Smooth muscle cell (in vitro differentiated cells): ENCODE measurements at regions not wholly inside any gene's neighbourhood (a gene's known extent, or its start where the extent isn't known, plus 50 kb on each side); places are given as distances from the start of the nearest gene placed in this dataset.

Source experiments
- DNase-seq: peaks from one replicate; lab custom pipeline; 2025; ENCODE audit not compliant: unreplicated experiment; lab: John Stamatoyannopoulos, UW
- H2AFZ ChIP-seq: fragments of 200-600 bp; sonication (generic); 2 replicates; pipeline ENCODE4 v1.6.0; 2016; ENCODE audit warnings: antibody characterized with exemption, low read depth, mild to moderate bottlenecking
- H3F3A ChIP-seq: fragments of 200-600 bp; sonication (generic); 2 replicates; pipeline ENCODE4 v1.6.0; 2017; ENCODE audit warnings: antibody characterized with exemption, low read depth
- H3K27ac ChIP-seq: fragments of 200-600 bp; sonication (generic); 2 replicates; pipeline ENCODE4 v1.5.1; 2016; ENCODE audit warnings: low read depth, mild to moderate bottlenecking
- H3K27me3 ChIP-seq: fragments of 200-600 bp; sonication (generic); 2 replicates; pipeline ENCODE4 v1.6.1; 2016; ENCODE audit warnings: low read depth, mild to moderate bottlenecking
- H3K36me3 ChIP-seq: fragments of 200-600 bp; sonication (generic); 2 replicates; pipeline ENCODE4 v1.5.1; 2016; ENCODE audit warnings: low read depth
- H3K4me1 ChIP-seq: fragments of 200-600 bp; sonication (generic); 2 replicates; pipeline ENCODE4 v1.5.1; 2016; ENCODE audit warnings: low read depth
- H3K4me2 ChIP-seq: fragments of 200-600 bp; sonication (generic); 2 replicates; pipeline ENCODE4 v1.6.0; 2016; ENCODE audit warnings: mild to moderate bottlenecking
- H3K4me3 ChIP-seq: fragments of 200-600 bp; sonication (generic); 2 replicates; pipeline ENCODE4 v1.5.1; 2016; ENCODE audit warnings: mild to moderate bottlenecking
- H3K79me2 ChIP-seq: fragments of 200-600 bp; sonication (generic); 2 replicates; pipeline ENCODE4 v1.6.0; 2016; ENCODE audit warnings: low read depth, mild to moderate bottlenecking
- H3K9ac ChIP-seq: fragments of 200-600 bp; sonication (generic); 2 replicates; pipeline ENCODE4 v1.6.0; 2016; ENCODE audit warnings: low read depth
- H3K9me3 ChIP-seq: fragments of 200-600 bp; sonication (generic); replicated peaks from 2 replicates; pipeline ENCODE4 v1.5.1; 2016; ENCODE audit warnings: low read depth
- H4K20me1 ChIP-seq: fragments of 200-600 bp; sonication (generic); 2 replicates; pipeline ENCODE4 v1.6.0; 2016; ENCODE audit warnings: low read depth
- CTCF ChIP-seq: fragments of 200-600 bp; sonication (generic); IDR thresholded peaks from 2 replicates; pipeline ENCODE4 v1.5.1; 2017; ENCODE audit warnings: borderline replicate concordance, mild to moderate bottlenecking, antibody characterized with exemption; ENCODE audit not compliant: insufficient read depth, poor library complexity, severe bottlenecking
- WGBS: methylation state at CpG from one replicate; pipeline ENCODE4 v1.1.7; 2016; ENCODE audit warnings: low lambda C conversion rate; 5-methylcytosine and 5-hydroxymethylcytosine counted together

- H3K9me3 ChIP-seq: no peaks in the 10 kb centered on the region
- no peak overlapping the region for H2AFZ ChIP-seq
- H3F3A ChIP-seq: no peaks in the 10 kb centered on the region
- H3K4me3 ChIP-seq: no peak overlapping the region
- no peaks in the 10 kb centered on the region for H4K20me1 ChIP-seq
- 91% methylated on average over 2 of the region's 2 CpGs for WGBS
- H3K27me3 ChIP-seq: no peaks in the 10 kb centered on the region
- H3K36me3 ChIP-seq: no peaks in the 10 kb centered on the region
- H3K79me2 ChIP-seq: no peaks in the 10 kb centered on the region
- H3K4me1 ChIP-seq: no peaks in the 10 kb centered on the region
- TF ChIP-seq CTCF: no peak
- no peak overlapping the region for H3K27ac ChIP-seq
- no peak overlapping the region for H3K4me2 ChIP-seq
- no peak for DNase-seq
- H3K9ac ChIP-seq: no peak overlapping the region
These were observed 1777.1 kb downstream of the OTOL1 start for GRCh38 chr3:163273694-163274093.

GRCh38 chr3:163266731-163267130 lies 1770.1 kb downstream of the OTOL1 start:
- no peak for DNase-seq
- no peak overlapping the region for H3K4me3 ChIP-seq
- no peaks in the 10 kb centered on the region for H3K79me2 ChIP-seq
- no peaks in the 10 kb centered on the region for H3F3A ChIP-seq
- no peaks in the 10 kb centered on the region for H3K27me3 ChIP-seq
- no peaks in the 10 kb centered on the region for H3K4me1 ChIP-seq
- TF ChIP-seq CTCF: no peak
- no peak overlapping the region for H3K9ac ChIP-seq
- H4K20me1 ChIP-seq: no peaks in the 10 kb centered on the region
- no peak overlapping the region for H3K27ac ChIP-seq
- H2AFZ ChIP-seq: no peak overlapping the region
- H3K4me2 ChIP-seq: no peak overlapping the region
- no peaks in the 10 kb centered on the region for H3K9me3 ChIP-seq
- no peaks in the 10 kb centered on the region for H3K36me3 ChIP-seq

- no peak for DNase-seq
- no peaks in the 10 kb centered on the region for H3K79me2 ChIP-seq
- H3K4me2 ChIP-seq: no peak overlapping the region
- TF ChIP-seq CTCF: no peak
- no peaks in the 10 kb centered on the region for H3K9me3 ChIP-seq
- H3F3A ChIP-seq: no peaks in the 10 kb centered on the region
- H2AFZ ChIP-seq: no peak overlapping the region
- H3K9ac ChIP-seq: no peak overlapping the region
- no peaks in the 10 kb centered on the region for H4K20me1 ChIP-seq
- H3K4me1 ChIP-seq: no peaks in the 10 kb centered on the region
- no peak overlapping the region for H3K27ac ChIP-seq
- H3K36me3 ChIP-seq: no peaks in the 10 kb centered on the region
- no peak overlapping the region for H3K4me3 ChIP-seq
- H3K27me3 ChIP-seq: no peaks in the 10 kb centered on the region
These were observed 1765.0 kb downstream of the OTOL1 start for GRCh38 chr3:163261618-163262017.

GRCh38 chr3:163261056-163261455 lies 1764.4 kb downstream of the OTOL1 start:
- Histone ChIP-seq H3K27me3 (no peaks in the 10 kb centered on the region), H3K4me2 (no peak overlapping the region), H3K9me3 (no peaks in the 10 kb centered on the region), H4K20me1 (no peaks in the 10 kb centered on the region), H3K4me1 (no peaks in the 10 kb centered on the region), H3K27ac (no peak overlapping the region), H3F3A (no peaks in the 10 kb centered on the region), H3K4me3 (no peak overlapping the region), H3K9ac (no peak overlapping the region), H3K79me2 (no peaks in the 10 kb centered on the region), H3K36me3 (no peaks in the 10 kb centered on the region), H2AFZ (no peak overlapping the region)
- no peak for DNase-seq
- 85% methylated on average over 2 of the region's 2 CpGs for WGBS
- TF ChIP-seq CTCF: no peak
